Left ventricle myocardium inferior (tissue), 1 donor: ENCODE measurements at regions not wholly inside any gene's neighbourhood (a gene's known extent, or its start where the extent isn't known, plus 50 kb on each side); places are given as distances from the start of the nearest gene placed in this dataset.
A peak's percentile ranks its signal among the peaks of the same experiment; 100 is the strongest.

Source experiments
- DNase-seq: peaks from one replicate; pipeline ENCODE4 v3.0.0-alpha.2; 2020
- H3K27ac ChIP-seq: fragments of 200-600 bp; replicated peaks from 2 replicates; pipeline ENCODE4 v1.8.0; 2021
- H3K27me3 ChIP-seq: fragments of 200-600 bp; 2 replicates; pipeline ENCODE4 v1.8.0; 2021; ENCODE audit warnings: low read depth
- H3K36me3 ChIP-seq: fragments of 200-600 bp; 2 replicates; pipeline ENCODE4 v1.8.0; 2021
- H3K4me1 ChIP-seq: fragments of 200-600 bp; 2 replicates; pipeline ENCODE4 v1.8.0; 2021
- H3K4me3 ChIP-seq: fragments of 200-600 bp; 2 replicates; pipeline ENCODE4 v1.8.0; 2021; ENCODE audit warnings: mild to moderate bottlenecking, moderate library complexity
- H3K9me3 ChIP-seq: fragments of 200-600 bp; replicated peaks from 2 replicates; pipeline ENCODE4 v1.8.0; 2021
- CTCF ChIP-seq: fragments of 200-600 bp; IDR thresholded peaks from 2 replicates; pipeline ENCODE4 v1.8.0; 2021; ENCODE audit warnings: antibody characterized with exemption, mild to moderate bottlenecking, borderline replicate concordance
- intact Hi-C: fragments of 100-400 bp; cut with micrococcal nuclease; formaldehyde crosslinking; loops from one replicate; pipeline ENCODE4 v1.11.0; 2022
- donor health status: DM: no; HTN: yes; CAD: no; lungs with severe emphysema.

DNA sequence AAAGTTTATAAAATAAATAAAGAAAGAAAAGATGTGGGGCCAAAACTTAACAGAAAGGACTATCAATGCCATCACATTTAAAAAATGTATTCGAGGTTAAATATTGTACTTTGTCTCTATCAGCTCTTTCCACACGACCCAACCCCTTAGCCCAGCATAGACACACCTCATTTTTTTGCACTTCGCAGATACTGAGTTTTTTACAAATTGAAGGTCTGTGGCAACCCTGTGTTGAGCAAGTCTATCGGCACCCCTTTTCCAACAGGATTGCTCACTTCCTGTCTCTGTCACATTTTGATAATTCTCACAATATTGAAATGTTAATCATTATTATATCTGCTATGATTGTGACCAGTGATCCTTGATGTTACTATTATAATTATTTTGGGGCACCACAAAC, 151.6 kb upstream of the TBX20 start:
- no peaks in the 10 kb centered on the region for H3K36me3 ChIP-seq
- intact Hi-C loops, result no loop called here
- no peak for DNase-seq
- H3K27me3 ChIP-seq, result peaks cover 6% of the 10 kb centered on the region
- TF ChIP-seq CTCF, result no peak
- no peak overlapping the region for H3K4me3 ChIP-seq
- H3K4me1 ChIP-seq, result peaks cover 25% of the 10 kb centered on the region
- H3K27ac ChIP-seq, result no peak overlapping the region
- H3K9me3 ChIP-seq, result no peaks in the 10 kb centered on the region

DNA sequence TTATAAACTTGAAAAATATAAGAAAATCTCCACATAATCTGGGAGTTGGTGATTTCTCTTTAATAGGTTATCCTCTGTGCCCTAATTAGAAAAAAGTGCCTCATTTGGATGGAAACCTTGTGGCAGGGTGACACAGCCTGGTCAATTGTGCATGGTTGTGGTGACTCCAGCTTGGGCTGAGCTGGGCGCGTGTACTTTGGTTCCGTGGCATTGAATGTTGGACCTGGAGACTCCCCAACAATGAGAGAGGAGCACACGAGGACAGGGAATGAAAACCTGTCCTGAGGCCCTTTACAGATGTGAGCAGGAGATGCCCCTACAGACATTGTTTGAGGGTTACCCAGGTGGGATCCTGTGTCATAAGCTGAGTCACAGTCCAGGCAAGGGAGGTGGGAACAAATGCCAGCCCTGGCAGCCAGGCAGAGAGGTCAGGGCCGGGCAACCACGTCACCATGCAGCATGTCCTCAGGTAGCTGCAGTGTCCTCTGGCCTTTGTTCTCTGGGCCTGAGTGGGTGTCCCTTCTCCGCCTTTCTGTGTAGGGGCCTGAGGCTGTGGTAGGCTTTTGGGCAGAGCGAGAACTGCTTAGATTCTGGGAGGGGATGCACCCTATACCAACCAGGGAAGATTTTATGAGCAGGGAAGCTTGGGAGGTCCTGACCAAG, 147.4 kb upstream of the TBX20 start:
- Histone ChIP-seq H3K4me1 (peaks cover 39% of the 10 kb centered on the region), H3K36me3 (no peaks in the 10 kb centered on the region), H3K4me3 (no peak overlapping the region), H3K27ac (no peak overlapping the region), H3K27me3 (no peaks in the 10 kb centered on the region), H3K9me3 (no peaks in the 10 kb centered on the region)
- intact Hi-C loops, result no loop called here
- DNase-seq, result no peak
- no peak for TF ChIP-seq CTCF

GRCh38 chr7:35399840-35400239, 145.9 kb upstream of the TBX20 start:
- Histone ChIP-seq H3K27me3 (no peaks in the 10 kb centered on the region), H3K4me3 (no peak overlapping the region), H3K4me1 (peaks cover 30% of the 10 kb centered on the region), H3K27ac (peak overlapping the region; percentile 48), H3K36me3 (no peaks in the 10 kb centered on the region), H3K9me3 (no peaks in the 10 kb centered on the region)
- TF ChIP-seq CTCF, result no peak
- no peak for DNase-seq
- intact Hi-C loops, result no loop called here

GRCh38 chr7:35399216-35399615, 145.3 kb upstream of the TBX20 start:
- TF ChIP-seq CTCF, result no peak
- Histone ChIP-seq H3K9me3 (no peaks in the 10 kb centered on the region), H3K36me3 (no peaks in the 10 kb centered on the region), H3K4me1 (peaks cover 28% of the 10 kb centered on the region), H3K4me3 (no peak overlapping the region), H3K27ac (peak overlapping the region; percentile 48), H3K27me3 (no peaks in the 10 kb centered on the region)
- no peak for DNase-seq
- intact Hi-C loops, result no loop called here

- no peak overlapping the region for H3K4me3 ChIP-seq
- no peaks in the 10 kb centered on the region for H3K36me3 ChIP-seq
- intact Hi-C loops, result no loop called here
- H3K9me3 ChIP-seq, result no peaks in the 10 kb centered on the region
- no peak for TF ChIP-seq CTCF
- peaks cover 28% of the 10 kb centered on the region for H3K4me1 ChIP-seq
- DNase-seq, result no peak
- H3K27me3 ChIP-seq, result no peaks in the 10 kb centered on the region
- H3K27ac ChIP-seq, result no peak overlapping the region
These were observed 144.6 kb upstream of the TBX20 start for GRCh38 chr7:35398518-35398917.
